ENCODE measurements at regions not wholly inside any gene's neighbourhood (a gene's known extent, or its start where the extent isn't known, plus 50 kb on each side); places are given as distances from the start of the nearest gene placed in this dataset.

DNA sequence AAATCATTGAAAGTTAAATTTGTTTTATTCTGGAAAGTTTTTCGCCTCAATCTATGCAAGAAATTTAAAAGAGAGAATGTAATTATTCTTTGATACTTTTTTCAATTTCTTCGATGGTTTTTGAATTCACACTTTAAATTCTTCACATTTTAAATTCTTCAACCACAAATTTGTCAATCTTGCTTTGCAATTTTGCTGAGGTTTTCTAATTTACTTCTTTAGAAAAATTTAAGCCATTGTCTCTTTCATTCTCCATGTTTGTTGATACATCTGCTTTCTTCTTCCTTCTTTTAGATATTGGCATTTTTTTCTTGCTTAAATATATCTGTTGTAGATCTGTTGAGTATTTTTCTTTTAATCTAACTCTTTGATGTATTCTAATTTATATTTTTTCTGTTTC is 301.9 kb upstream of the DSEL start:
- TF ChIP-seq, protein P1, sequence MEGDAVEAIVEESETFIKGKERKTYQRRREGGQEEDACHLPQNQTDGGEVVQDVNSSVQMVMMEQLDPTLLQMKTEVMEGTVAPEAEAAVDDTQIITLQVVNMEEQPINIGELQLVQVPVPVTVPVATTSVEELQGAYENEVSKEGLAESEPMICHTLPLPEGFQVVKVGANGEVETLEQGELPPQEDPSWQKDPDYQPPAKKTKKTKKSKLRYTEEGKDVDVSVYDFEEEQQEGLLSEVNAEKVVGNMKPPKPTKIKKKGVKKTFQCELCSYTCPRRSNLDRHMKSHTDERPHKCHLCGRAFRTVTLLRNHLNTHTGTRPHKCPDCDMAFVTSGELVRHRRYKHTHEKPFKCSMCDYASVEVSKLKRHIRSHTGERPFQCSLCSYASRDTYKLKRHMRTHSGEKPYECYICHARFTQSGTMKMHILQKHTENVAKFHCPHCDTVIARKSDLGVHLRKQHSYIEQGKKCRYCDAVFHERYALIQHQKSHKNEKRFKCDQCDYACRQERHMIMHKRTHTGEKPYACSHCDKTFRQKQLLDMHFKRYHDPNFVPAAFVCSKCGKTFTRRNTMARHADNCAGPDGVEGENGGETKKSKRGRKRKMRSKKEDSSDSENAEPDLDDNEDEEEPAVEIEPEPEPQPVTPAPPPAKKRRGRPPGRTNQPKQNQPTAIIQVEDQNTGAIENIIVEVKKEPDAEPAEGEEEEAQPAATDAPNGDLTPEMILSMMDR (IDR thresholded peaks at IDR 0.05; ENCODE audit: low read depth, low read length, missing input control): no peak
- TF ChIP-seq, protein P2, sequence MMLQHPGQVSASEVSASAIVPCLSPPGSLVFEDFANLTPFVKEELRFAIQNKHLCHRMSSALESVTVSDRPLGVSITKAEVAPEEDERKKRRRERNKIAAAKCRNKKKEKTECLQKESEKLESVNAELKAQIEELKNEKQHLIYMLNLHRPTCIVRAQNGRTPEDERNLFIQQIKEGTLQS (IDR thresholded peaks at IDR 0.05): no peak
- TF ChIP-seq JUND (IDR thresholded peaks at IDR 0.05): no peak
- TF ChIP-seq YY1 (IDR thresholded peaks at IDR 0.05): no peak
- TF ChIP-seq EGR1 (IDR thresholded peaks at IDR 0.05; ENCODE audit: low read depth in 2 of 2): no peak
- no peak for TF ChIP-seq TAF1 (conservative IDR thresholded peaks at IDR 0.05)
- no peak for TF ChIP-seq RXRA (IDR thresholded peaks at IDR 0.05)
- TF ChIP-seq NR2F2 (IDR thresholded peaks at IDR 0.05): no peak

All from liver (tissue), 3 donors.